ENCODE measurements at regions not wholly inside any gene's neighbourhood (a gene's known extent, or its start where the extent isn't known, plus 50 kb on each side); places are given as distances from the start of the nearest gene placed in this dataset.

- no peak for TF ChIP-seq CTCF (IDR thresholded peaks at IDR 0.05)
- no peak for TF ChIP-seq POLR2A (IDR thresholded peaks at IDR 0.05)
- TF ChIP-seq POLR2AphosphoS5 (IDR thresholded peaks at IDR 0.05): no peak
- no peak for TF ChIP-seq EP300 (IDR thresholded peaks at IDR 0.05)
Measured at GRCh38 chr13:78897200-78897599, 238.2 kb upstream of the OBI1 start.

Data from gastroesophageal sphincter (tissue), 3 donors.